Astrocyte (in vitro differentiated cells and primary cell): ENCODE measurements at regions not wholly inside any gene's neighbourhood (a gene's known extent, or its start where the extent isn't known, plus 50 kb on each side); places are given as distances from the start of the nearest gene placed in this dataset.

Experiments
- CTCF ChIP-seq: IDR thresholded peaks from 2 replicates; pipeline ENCODE4 v1.5.1; 2011; ENCODE audit warnings: low read depth, mild to moderate bottlenecking, inconsistent platforms, low read length, moderate library complexity; ENCODE audit not compliant: insufficient read depth
- EZH2 ChIP-seq: IDR thresholded peaks from 2 replicates; pipeline ENCODE4 v1.6.1; 2012; ENCODE audit warnings: mild to moderate bottlenecking, low read length, inconsistent platforms; ENCODE audit not compliant: insufficient read depth

- no peak for TF ChIP-seq CTCF
- TF ChIP-seq EZH2 = no peak
These were observed 121.9 kb downstream of the SLC16A9 start for GRCh38 chr10:59587756-59588140.
